WTC11 (cell line): ENCODE measurements at regions not wholly inside any gene's neighbourhood (a gene's known extent, or its start where the extent isn't known, plus 50 kb on each side); places are given as distances from the start of the nearest gene placed in this dataset.

Source experiments
- ATAC-seq: fragments of 200-7000 bp; cut with Tn5 transposase; 2 replicates; pipeline ENCODE4 v1.10.0; 2021; ENCODE audit warnings: mild to moderate bottlenecking, moderate library complexity
- CTCF ChIA-PET: fragments of 300-600 bp; sonication (Branson Sonifier 250); formaldehyde crosslinking; loops from one replicate; lab custom pipeline; 2021; ENCODE audit warnings: antibody characterized with exemption; lab: Charles Lee
- POLR2A ChIA-PET: fragments of 350-600 bp; sonication (Branson Sonifier 250); formaldehyde crosslinking; loops from one replicate; lab custom pipeline; 2021; ENCODE audit warnings: antibody characterized with exemption; lab: Charles Lee
- DNase-seq: peaks from one replicate; pipeline ENCODE4 v3.0.0; 2021; ENCODE audit warnings: low spot score
- H3K27ac Mint-ChIP-seq: 2 replicates; pipeline ENCODE4 v1.8.0; 2021; ENCODE audit warnings: mixed read lengths
- H3K27me3 Mint-ChIP-seq: 2 replicates; pipeline ENCODE4 v1.8.0; 2021; ENCODE audit warnings: low read depth, mild to moderate bottlenecking, moderate library complexity, mixed read lengths
- H3K36me3 Mint-ChIP-seq: 2 replicates; pipeline ENCODE4 v1.8.0; 2021; ENCODE audit warnings: mixed read lengths
- H3K4me1 Mint-ChIP-seq: 2 replicates; pipeline ENCODE4 v1.8.0; 2022; ENCODE audit warnings: mixed read lengths
- H3K4me3 Mint-ChIP-seq: 2 replicates; pipeline ENCODE4 v1.8.0; 2021; ENCODE audit warnings: mild to moderate bottlenecking, moderate library complexity, mixed read lengths
- H3K9me3 Mint-ChIP-seq: 2 replicates; pipeline ENCODE4 v1.8.0; 2021; ENCODE audit warnings: mixed read lengths
- ATF2 ChIP-seq: sonication (generic); formaldehyde crosslinking; IDR thresholded peaks from 2 replicates; pipeline ENCODE4 v1.8.1; 2022; ENCODE audit warnings: low read depth, missing genetic modification reagents, borderline replicate concordance
- ATF3 ChIP-seq: sonication (generic); formaldehyde crosslinking; conservative IDR thresholded peaks from 2 replicates; pipeline ENCODE4 v1.8.1; 2022; ENCODE audit warnings: mild to moderate bottlenecking, missing genetic modification reagents
- CBFB ChIP-seq: sonication (generic); formaldehyde crosslinking; IDR thresholded peaks from 2 replicates; pipeline ENCODE4 v1.8.1; 2022; ENCODE audit warnings: mild to moderate bottlenecking, low read depth, missing genetic modification reagents
- ETV6 ChIP-seq: sonication (generic); formaldehyde crosslinking; IDR thresholded peaks from 2 replicates; pipeline ENCODE4 v1.8.1; 2022; ENCODE audit warnings: mild to moderate bottlenecking, missing genetic modification reagents
- FOXJ3 ChIP-seq: sonication (generic); formaldehyde crosslinking; IDR thresholded peaks from 2 replicates; pipeline ENCODE4 v1.9.0; 2021; ENCODE audit warnings: missing genetic modification reagents, mild to moderate bottlenecking, borderline replicate concordance
- FOXK1 ChIP-seq: sonication (generic); formaldehyde crosslinking; IDR thresholded peaks from 2 replicates; pipeline ENCODE4 v1.8.0; 2022; ENCODE audit warnings: mild to moderate bottlenecking, moderate library complexity, missing genetic modification reagents
- GRHL2 ChIP-seq: fragments of 250-450 bp; sonication (Bioruptor Pico); IDR thresholded peaks from 2 replicates; pipeline ENCODE4 v1.8.0; 2022; ENCODE audit warnings: mild to moderate bottlenecking, moderate library complexity; ENCODE audit not compliant: insufficient replicate concordance, severe bottlenecking
- GTF2I ChIP-seq: fragments of 250-450 bp; sonication (Bioruptor Pico); conservative IDR thresholded peaks from 2 replicates; pipeline ENCODE4 v1.4.0; 2021; ENCODE audit warnings: mild to moderate bottlenecking
- HMGXB4 ChIP-seq: sonication (generic); formaldehyde crosslinking; IDR thresholded peaks from 2 replicates; pipeline ENCODE4 v1.8.1; 2023; ENCODE audit warnings: mild to moderate bottlenecking, moderate library complexity, missing genetic modification reagents
- IRF1 ChIP-seq: sonication (generic); formaldehyde crosslinking; IDR thresholded peaks from 2 replicates; pipeline ENCODE4 v1.8.0; 2023; ENCODE audit warnings: missing genetic modification reagents
- JUN ChIP-seq: sonication (generic); formaldehyde crosslinking; IDR thresholded peaks from 2 replicates; pipeline ENCODE4 v1.8.0; 2023; ENCODE audit warnings: mild to moderate bottlenecking, missing genetic modification reagents
- KAT7 ChIP-seq: sonication (generic); formaldehyde crosslinking; IDR thresholded peaks from 2 replicates; pipeline ENCODE4 v1.8.1; 2023; ENCODE audit warnings: missing genetic modification reagents, mild to moderate bottlenecking, borderline replicate concordance
- MXD4 ChIP-seq: fragments of 250-450 bp; sonication (Bioruptor Pico); IDR thresholded peaks from 2 replicates; pipeline ENCODE4 v1.8.0; 2021; ENCODE audit warnings: mild to moderate bottlenecking, moderate library complexity, borderline replicate concordance
- NFE2L1 ChIP-seq: sonication (generic); formaldehyde crosslinking; IDR thresholded peaks from 2 replicates; pipeline ENCODE4 v1.8.1; 2023; ENCODE audit warnings: missing genetic modification reagents
- NR3C1 ChIP-seq: sonication (generic); formaldehyde crosslinking; conservative IDR thresholded peaks from 2 replicates; pipeline ENCODE4 v1.8.1; 2023; ENCODE audit warnings: low read depth, mild to moderate bottlenecking, missing genetic modification reagents
- PRDM15 ChIP-seq: sonication (generic); formaldehyde crosslinking; IDR thresholded peaks from 2 replicates; pipeline ENCODE4 v1.8.0; 2022; ENCODE audit warnings: missing genetic modification reagents
- PREB ChIP-seq: sonication (generic); formaldehyde crosslinking; IDR thresholded peaks from 2 replicates; pipeline ENCODE4 v1.8.1; 2022; ENCODE audit warnings: mild to moderate bottlenecking, missing genetic modification reagents, moderate library complexity, borderline replicate concordance
- PRRX2 ChIP-seq: fragments of 250-450 bp; sonication (Bioruptor Pico); IDR thresholded peaks from 2 replicates; pipeline ENCODE4 v1.8.0; 2021; ENCODE audit warnings: mild to moderate bottlenecking
- RELA ChIP-seq: sonication (generic); formaldehyde crosslinking; IDR thresholded peaks from 2 replicates; pipeline ENCODE4 v1.8.1; 2022; ENCODE audit warnings: missing genetic modification reagents, mild to moderate bottlenecking, borderline replicate concordance
- RORB ChIP-seq: fragments of 250-450 bp; sonication (Bioruptor Pico); IDR thresholded peaks from 2 replicates; pipeline ENCODE4 v1.9.0; 2021; ENCODE audit warnings: mild to moderate bottlenecking
- SMAD4 ChIP-seq: sonication (generic); formaldehyde crosslinking; IDR thresholded peaks from 2 replicates; pipeline ENCODE4 v1.8.0; 2022; ENCODE audit warnings: mild to moderate bottlenecking, missing genetic modification reagents
- TEAD4 ChIP-seq: sonication (generic); formaldehyde crosslinking; IDR thresholded peaks from 2 replicates; pipeline ENCODE4 v1.8.0; 2022; ENCODE audit warnings: mild to moderate bottlenecking, missing genetic modification reagents
- USF2 ChIP-seq: sonication (generic); formaldehyde crosslinking; IDR thresholded peaks from 2 replicates; pipeline ENCODE4 v1.8.1; 2023; ENCODE audit warnings: mild to moderate bottlenecking, missing genetic modification reagents, moderate library complexity
- ZNF219 ChIP-seq: sonication (generic); formaldehyde crosslinking; IDR thresholded peaks from 2 replicates; pipeline ENCODE4 v1.8.0; 2023; ENCODE audit warnings: missing genetic modification reagents, mild to moderate bottlenecking, borderline replicate concordance
- ZNF232 ChIP-seq: sonication (generic); formaldehyde crosslinking; IDR thresholded peaks from 2 replicates; pipeline ENCODE4 v1.8.0; 2022; ENCODE audit warnings: mild to moderate bottlenecking, missing genetic modification reagents
- ZNF423 ChIP-seq: fragments of 250-450 bp; sonication (Bioruptor Pico); IDR thresholded peaks from 2 replicates; pipeline ENCODE4 v2.1.2; 2022; ENCODE audit warnings: mild to moderate bottlenecking, moderate library complexity

GRCh38 chr4:158376106-158376840 is 145.4 kb upstream of the RXFP1 start:
- CTCF ChIA-PET: no interaction called here

GRCh38 chr4:158384414-158384813 is 137.3 kb upstream of the RXFP1 start:
- ChIA-PET POLR2A (no interaction called here), CTCF (no interaction called here)
- no peak for DNase-seq
- H3K9me3 Mint-ChIP-seq: peaks cover 2% of the 10 kb centered on the region
- H3K27me3 Mint-ChIP-seq: no peaks in the 10 kb centered on the region
- ATAC-seq: no peak
- no peak overlapping the region for H3K4me3 Mint-ChIP-seq
- no peaks in the 10 kb centered on the region for H3K36me3 Mint-ChIP-seq
- H3K4me1 Mint-ChIP-seq: no peaks in the 10 kb centered on the region
- no peak overlapping the region for H3K27ac Mint-ChIP-seq
- no peak for TF ChIP-seq PRDM15 (CRISPR knock-in tag)
- no peak for TF ChIP-seq SMAD4
- TF ChIP-seq KAT7 (CRISPR knock-in tag): no peak
- no peak for TF ChIP-seq PRRX2
- TF ChIP-seq ETV6 (CRISPR knock-in tag): no peak
- TF ChIP-seq ZNF423 (CRISPR knock-in tag): no peak
- TF ChIP-seq GRHL2 (CRISPR knock-in tag): no peak
- no peak for TF ChIP-seq ATF2
- no peak for TF ChIP-seq CBFB (CRISPR knock-in tag)
- TF ChIP-seq TEAD4 (CRISPR knock-in tag): no peak
- TF ChIP-seq FOXJ3 (CRISPR knock-in tag): no peak
- no peak for TF ChIP-seq ZNF232 (CRISPR knock-in tag)
- no peak for TF ChIP-seq NR3C1 (CRISPR knock-in tag)
- no peak for TF ChIP-seq ATF3 (CRISPR knock-in tag)
- TF ChIP-seq RORB (CRISPR knock-in tag): no peak
- TF ChIP-seq GTF2I (CRISPR knock-in tag): no peak
- TF ChIP-seq PREB (CRISPR knock-in tag): no peak

More at GRCh38 chr4:158376106-158376840, 145.4 kb upstream of the RXFP1 start:
- Mint-ChIP-seq H3K4me1 (no peaks in the 10 kb centered on the region), H3K27ac (no peak overlapping the region), H3K9me3 (peaks cover 5% of the 10 kb centered on the region), H3K27me3 (no peaks in the 10 kb centered on the region), H3K36me3 (no peaks in the 10 kb centered on the region), H3K4me3 (no peak overlapping the region)
- ATAC-seq (no peak), DNase-seq (no peak)
- POLR2A ChIA-PET: no interaction called here
- TF ChIP-seq JUN: no peak
- no peak for TF ChIP-seq RELA (CRISPR knock-in tag)
- no peak for TF ChIP-seq ETV6 (CRISPR knock-in tag)
- no peak for TF ChIP-seq FOXK1 (CRISPR knock-in tag)
- TF ChIP-seq MXD4 (CRISPR knock-in tag): no peak
- no peak for TF ChIP-seq NFE2L1 (CRISPR knock-in tag)
- TF ChIP-seq ZNF219 (CRISPR knock-in tag): no peak
- TF ChIP-seq IRF1 (CRISPR knock-in tag): no peak
- TF ChIP-seq USF2 (CRISPR knock-in tag): no peak
- no peak for TF ChIP-seq GTF2I (CRISPR knock-in tag)
- TF ChIP-seq HMGXB4 (CRISPR knock-in tag): no peak
- TF ChIP-seq, all 79 proteins: peak for 0
